MM.1S (cell line): ENCODE measurements at regions not wholly inside any gene's neighbourhood (a gene's known extent, or its start where the extent isn't known, plus 50 kb on each side); places are given as distances from the start of the nearest gene placed in this dataset.

Experiments
- EZH2 ChIP-seq: fragments of 300-600 bp; sonication (generic); optimal IDR thresholded peaks from 2 replicates; pipeline ENCODE3; 2017; ENCODE audit warnings: low read depth, mild to moderate bottlenecking, antibody characterized with exemption, low read length, mixed read lengths
- TF ChIP-seq, protein P1 (sequence below): fragments of 300-600 bp; sonication (generic); IDR thresholded peaks from 2 replicates; pipeline ENCODE4 v1.5.1; 2016; ENCODE audit warnings: antibody characterized with exemption, low read length, mixed read lengths

DNA sequence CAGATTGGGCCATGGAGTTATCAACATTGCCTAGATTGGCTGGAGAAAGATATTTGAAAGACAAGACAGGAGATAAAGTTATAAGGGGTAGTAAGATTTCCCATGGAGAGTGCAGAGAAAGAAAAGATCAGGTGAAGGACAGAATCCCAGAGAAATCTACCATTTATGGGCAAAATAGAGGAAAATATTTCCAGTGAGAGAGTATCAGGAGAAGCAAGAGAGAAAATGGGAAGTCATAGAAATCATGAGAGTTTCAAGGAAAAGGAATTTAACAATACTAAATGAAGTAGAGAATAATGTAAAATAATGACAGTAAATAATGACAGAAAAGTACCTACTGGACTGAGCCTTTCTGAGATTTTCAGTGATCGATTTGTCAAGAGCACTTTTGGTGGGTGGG is 447.6 kb upstream of the CHST9 start:
- TF ChIP-seq, protein P1, sequence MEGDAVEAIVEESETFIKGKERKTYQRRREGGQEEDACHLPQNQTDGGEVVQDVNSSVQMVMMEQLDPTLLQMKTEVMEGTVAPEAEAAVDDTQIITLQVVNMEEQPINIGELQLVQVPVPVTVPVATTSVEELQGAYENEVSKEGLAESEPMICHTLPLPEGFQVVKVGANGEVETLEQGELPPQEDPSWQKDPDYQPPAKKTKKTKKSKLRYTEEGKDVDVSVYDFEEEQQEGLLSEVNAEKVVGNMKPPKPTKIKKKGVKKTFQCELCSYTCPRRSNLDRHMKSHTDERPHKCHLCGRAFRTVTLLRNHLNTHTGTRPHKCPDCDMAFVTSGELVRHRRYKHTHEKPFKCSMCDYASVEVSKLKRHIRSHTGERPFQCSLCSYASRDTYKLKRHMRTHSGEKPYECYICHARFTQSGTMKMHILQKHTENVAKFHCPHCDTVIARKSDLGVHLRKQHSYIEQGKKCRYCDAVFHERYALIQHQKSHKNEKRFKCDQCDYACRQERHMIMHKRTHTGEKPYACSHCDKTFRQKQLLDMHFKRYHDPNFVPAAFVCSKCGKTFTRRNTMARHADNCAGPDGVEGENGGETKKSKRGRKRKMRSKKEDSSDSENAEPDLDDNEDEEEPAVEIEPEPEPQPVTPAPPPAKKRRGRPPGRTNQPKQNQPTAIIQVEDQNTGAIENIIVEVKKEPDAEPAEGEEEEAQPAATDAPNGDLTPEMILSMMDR, result no peak
- TF ChIP-seq EZH2, result no peak
